ENCODE measurements at regions not wholly inside any gene's neighbourhood (a gene's known extent, or its start where the extent isn't known, plus 50 kb on each side); places are given as distances from the start of the nearest gene placed in this dataset.
"Not testable (repeated sequence)": the region's sequence is repeated elsewhere in the genome, so short reads cannot be mapped to it uniquely, and the experiment has no call there.

DNA sequence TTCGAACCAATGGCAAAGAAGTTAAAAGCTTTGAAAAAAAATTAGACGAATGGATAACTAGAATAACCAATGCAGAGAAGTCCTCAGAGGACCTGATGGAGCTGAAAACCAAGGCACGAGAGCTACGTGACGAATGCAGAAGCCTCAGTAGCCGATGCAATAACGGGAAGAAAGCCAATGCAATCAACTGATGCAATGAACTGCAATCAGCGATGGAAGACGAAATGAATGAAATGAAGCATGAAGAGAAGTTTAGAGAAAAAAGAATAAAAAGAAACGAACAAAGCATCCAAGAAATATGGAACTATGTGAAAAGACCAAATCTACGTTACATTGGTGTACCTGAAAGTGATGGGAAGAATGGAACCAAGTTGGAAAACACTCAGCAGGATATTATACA, 52.6 kb upstream of the MRPS30 start:
- ATAC-seq, result not testable (repeated sequence)

DNA sequence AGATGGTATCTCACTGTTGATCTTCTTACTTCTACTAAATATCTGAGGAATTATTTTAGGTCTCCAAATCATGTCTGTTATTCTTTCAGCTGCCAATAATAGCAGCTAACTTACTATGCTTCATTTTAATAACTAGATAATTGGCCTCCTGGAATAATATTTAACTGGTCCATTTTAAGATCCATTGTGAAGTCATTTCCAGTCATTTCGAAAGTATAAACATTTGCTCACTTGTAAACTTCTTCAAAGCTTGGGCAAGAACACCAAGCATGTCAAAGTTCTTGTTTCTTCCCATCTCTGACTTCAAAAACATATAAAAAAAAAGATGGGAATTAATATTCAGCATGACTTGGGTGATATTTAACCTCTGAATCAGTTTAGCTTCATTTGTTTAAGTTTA, 61.4 kb upstream of the MRPS30 start:
- no peak for ATAC-seq
- no peak for TF ChIP-seq ZFP3 (CRISPR knock-in tag; IDR thresholded peaks at IDR 0.05)
- no peak for TF ChIP-seq ZC3H10 (CRISPR knock-in tag; IDR thresholded peaks at IDR 0.05)
- TF ChIP-seq BACH2 (CRISPR knock-in tag; IDR thresholded peaks at IDR 0.05; ENCODE audit: borderline replicate concordance), result no peak
- no peak for TF ChIP-seq ZNF565 (CRISPR knock-in tag; conservative IDR thresholded peaks at IDR 0.05; ENCODE audit: low read depth)

GRCh38 chr5:44740660-44741059, 68.1 kb upstream of the MRPS30 start:
- ATAC-seq, result no peak
- TF ChIP-seq GLIS3 (CRISPR knock-in tag; IDR thresholded peaks at IDR 0.05) (no peak), CREB5 (CRISPR knock-in tag; IDR thresholded peaks at IDR 0.05; ENCODE audit: low read depth) (no peak), RARB (CRISPR knock-in tag; IDR thresholded peaks at IDR 0.05) (no peak)

DNA sequence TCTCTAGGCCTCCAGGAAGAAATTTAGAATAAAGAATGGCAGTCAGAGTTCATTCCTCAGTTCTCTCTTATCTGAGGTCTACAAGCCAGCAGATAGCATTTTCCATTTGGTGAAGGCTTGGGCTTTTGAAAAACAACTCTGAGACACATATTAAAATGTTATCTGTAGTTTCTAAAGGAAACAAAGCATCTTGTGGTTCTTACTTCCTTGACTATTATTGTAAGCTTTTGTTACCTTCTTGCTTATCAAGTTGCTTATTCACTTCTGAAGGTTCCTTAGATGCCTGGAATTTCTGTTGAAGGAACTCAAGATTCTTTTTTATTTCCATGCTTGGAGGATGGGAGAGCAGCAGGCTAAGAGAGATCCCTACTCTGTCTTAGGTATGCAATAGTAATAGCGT, 79.2 kb upstream of the MRPS30 start:
- no peak for ATAC-seq
- TF ChIP-seq POU6F1 (CRISPR knock-in tag; IDR thresholded peaks at IDR 0.05; ENCODE audit: borderline replicate concordance, low read depth) (no peak), CSDC2 (CRISPR knock-in tag; IDR thresholded peaks at IDR 0.05) (no peak), SNAI2 (CRISPR knock-in tag; IDR thresholded peaks at IDR 0.05) (no peak), TCF4 (CRISPR knock-in tag; IDR thresholded peaks at IDR 0.05; ENCODE audit: borderline replicate concordance) (no peak), PPARA (CRISPR knock-in tag; IDR thresholded peaks at IDR 0.05; ENCODE audit: borderline replicate concordance) (no peak), ARNTL (CRISPR knock-in tag; IDR thresholded peaks at IDR 0.05; ENCODE audit: borderline replicate concordance, low read depth) (no peak), GLIS3 (CRISPR knock-in tag; IDR thresholded peaks at IDR 0.05) (no peak)
- TF ChIP-seq, protein P1, sequence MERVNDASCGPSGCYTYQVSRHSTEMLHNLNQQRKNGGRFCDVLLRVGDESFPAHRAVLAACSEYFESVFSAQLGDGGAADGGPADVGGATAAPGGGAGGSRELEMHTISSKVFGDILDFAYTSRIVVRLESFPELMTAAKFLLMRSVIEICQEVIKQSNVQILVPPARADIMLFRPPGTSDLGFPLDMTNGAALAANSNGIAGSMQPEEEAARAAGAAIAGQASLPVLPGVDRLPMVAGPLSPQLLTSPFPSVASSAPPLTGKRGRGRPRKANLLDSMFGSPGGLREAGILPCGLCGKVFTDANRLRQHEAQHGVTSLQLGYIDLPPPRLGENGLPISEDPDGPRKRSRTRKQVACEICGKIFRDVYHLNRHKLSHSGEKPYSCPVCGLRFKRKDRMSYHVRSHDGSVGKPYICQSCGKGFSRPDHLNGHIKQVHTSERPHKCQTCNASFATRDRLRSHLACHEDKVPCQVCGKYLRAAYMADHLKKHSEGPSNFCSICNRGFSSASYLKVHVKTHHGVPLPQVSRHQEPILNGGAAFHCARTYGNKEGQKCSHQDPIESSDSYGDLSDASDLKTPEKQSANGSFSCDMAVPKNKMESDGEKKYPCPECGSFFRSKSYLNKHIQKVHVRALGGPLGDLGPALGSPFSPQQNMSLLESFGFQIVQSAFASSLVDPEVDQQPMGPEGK (CRISPR knock-in tag; IDR thresholded peaks at IDR 0.05; ENCODE audit: borderline replicate concordance), result no peak

DNA sequence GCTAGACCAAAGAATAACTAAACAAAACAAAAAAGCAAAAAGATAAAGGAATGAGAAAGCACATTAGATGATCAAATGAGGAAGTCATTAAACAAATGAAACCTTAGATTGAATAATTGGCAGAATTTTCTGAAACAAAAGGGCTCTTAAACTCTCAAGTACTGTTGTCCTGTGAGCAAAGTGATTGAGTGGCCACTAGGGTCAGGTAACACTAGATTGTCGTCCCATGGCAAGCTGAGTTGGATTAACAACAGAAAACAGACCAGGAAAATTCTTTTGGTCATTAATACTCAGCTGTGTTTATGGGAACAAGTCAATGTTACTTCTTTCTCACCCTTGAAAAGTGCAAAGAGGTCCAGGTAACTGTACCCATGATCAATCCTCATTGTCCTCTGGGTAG, 81.6 kb upstream of the MRPS30 start:
- ATAC-seq, result no peak
- TF ChIP-seq ZNF8 (CRISPR knock-in tag; IDR thresholded peaks at IDR 0.05), result no peak
- TF ChIP-seq ZC3H10 (CRISPR knock-in tag; IDR thresholded peaks at IDR 0.05), result no peak
- TF ChIP-seq CREB5 (CRISPR knock-in tag; IDR thresholded peaks at IDR 0.05; ENCODE audit: low read depth), result no peak
- TF ChIP-seq, protein P1 (CRISPR knock-in tag; IDR thresholded peaks at IDR 0.05; ENCODE audit: borderline replicate concordance), result no peak
- no peak for TF ChIP-seq ZNF565 (CRISPR knock-in tag; conservative IDR thresholded peaks at IDR 0.05; ENCODE audit: low read depth)
- TF ChIP-seq ZNF70 (CRISPR knock-in tag; IDR thresholded peaks at IDR 0.05), result no peak
- no peak for TF ChIP-seq ZFP30 (CRISPR knock-in tag; IDR thresholded peaks at IDR 0.05)

DNA sequence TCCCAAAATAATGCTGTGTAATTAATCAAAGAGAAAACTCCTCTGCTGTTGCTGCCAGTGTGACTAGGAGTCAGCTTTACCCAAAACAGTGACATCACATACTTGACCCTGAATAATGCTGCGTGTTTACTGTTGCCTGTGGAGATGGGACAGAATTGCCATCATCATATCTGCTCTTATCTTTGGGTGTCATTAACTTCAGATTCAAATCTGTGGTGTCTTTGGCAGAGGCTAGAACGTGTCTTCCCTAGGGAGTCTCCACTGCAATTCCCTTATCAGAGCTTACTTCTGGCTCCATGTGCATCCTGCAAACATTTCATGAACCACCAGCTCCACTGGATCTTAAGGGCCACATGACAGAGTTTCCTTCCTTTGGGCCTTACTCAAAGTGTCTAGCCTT, 88.9 kb upstream of the MRPS30 start:
- TF ChIP-seq POU6F1 (CRISPR knock-in tag; IDR thresholded peaks at IDR 0.05; ENCODE audit: borderline replicate concordance, low read depth), result no peak
- TF ChIP-seq ARNTL (CRISPR knock-in tag; IDR thresholded peaks at IDR 0.05; ENCODE audit: borderline replicate concordance, low read depth), result no peak

More for the DNA sequence above, 88.9 kb upstream of the MRPS30 start:
- no peak for ATAC-seq
